HepG2 (cell line): ENCODE measurements at regions not wholly inside any gene's neighbourhood (a gene's known extent, or its start where the extent isn't known, plus 50 kb on each side); places are given as distances from the start of the nearest gene placed in this dataset.

Experiments
- AKNA ChIP-seq: sonication (generic); formaldehyde crosslinking; IDR thresholded peaks from 2 replicates; pipeline ENCODE4 v1.4.0; 2020; ENCODE audit warnings: missing genetic modification reagents, borderline replicate concordance
- CREB3 ChIP-seq: sonication (generic); formaldehyde crosslinking; IDR thresholded peaks from 2 replicates; pipeline ENCODE4 v1.5.0; 2020; ENCODE audit warnings: missing genetic modification reagents
- FOSL2 ChIP-seq: sonication (generic); formaldehyde crosslinking; IDR thresholded peaks from 2 replicates; pipeline ENCODE4 v1.4.0; 2020; ENCODE audit warnings: missing genetic modification reagents
- GABPB1 ChIP-seq: IDR thresholded peaks from 2 replicates; pipeline ENCODE4 v1.6.1; 2016; ENCODE audit warnings: mild to moderate bottlenecking, missing genetic modification reagents, moderate library complexity, missing compliant biosample characterization
- KDM1A ChIP-seq: IDR thresholded peaks from 2 replicates; pipeline ENCODE4 v1.6.1; 2016; ENCODE audit warnings: missing compliant biosample characterization
- NFYC ChIP-seq: IDR thresholded peaks from 2 replicates; pipeline ENCODE4 v1.6.1; 2016; ENCODE audit warnings: missing genetic modification reagents, missing compliant biosample characterization
- PCBP2 ChIP-seq: fragments of 200-400 bp; formaldehyde crosslinking; optimal IDR thresholded peaks from 2 replicates; pipeline ENCODE3; 2018; ENCODE audit warnings: low read length, low read depth; ENCODE audit not compliant: poor library complexity, severe bottlenecking
- PLRG1 ChIP-seq: fragments of 450-650 bp; conservative IDR thresholded peaks from 2 replicates; pipeline ENCODE4 v1.6.1; 2016
- PTBP1 ChIP-seq: fragments of 200-400 bp; formaldehyde crosslinking; IDR thresholded peaks from 2 replicates; pipeline ENCODE4 v1.6.1; 2018; ENCODE audit warnings: low read length, low read depth; ENCODE audit not compliant: poor library complexity, severe bottlenecking
- SOX6 ChIP-seq, 2 experiments: fragments of 450-650 bp in 1 of 2; sonication (generic) in 1 of 2; formaldehyde crosslinking in 1 of 2; IDR thresholded peaks; 2 replicates each; pipeline versions ENCODE4 v1.4.0 to v1.6.1; 2017 to 2020; ENCODE audit warnings: antibody characterized with exemption in 1 of 2, mild to moderate bottlenecking in 1 of 2, missing genetic modification reagents in 1 of 2
- TAF15 ChIP-seq: fragments of 200-400 bp; formaldehyde crosslinking; IDR thresholded peaks from one replicate; pipeline ENCODE4 v1.6.1; 2018; ENCODE audit warnings: mild to moderate bottlenecking, low read depth, low read length; ENCODE audit not compliant: poor library complexity, severe bottlenecking
- THAP11 ChIP-seq: IDR thresholded peaks from 2 replicates; pipeline ENCODE4 v1.6.1; 2016; ENCODE audit warnings: missing biosample characterization, missing genetic modification reagents
- ZBED4 ChIP-seq: sonication (generic); formaldehyde crosslinking; IDR thresholded peaks from 2 replicates; pipeline ENCODE4 v1.4.0; 2020; ENCODE audit warnings: missing genetic modification reagents, borderline replicate concordance
- ZFYVE20 ChIP-seq: sonication (generic); formaldehyde crosslinking; IDR thresholded peaks from 2 replicates; pipeline ENCODE4 v1.8.0; 2023; ENCODE audit warnings: low read depth, mild to moderate bottlenecking, moderate library complexity, missing genetic modification reagents, borderline replicate concordance
- ZMYM3 ChIP-seq: sonication (generic); formaldehyde crosslinking; IDR thresholded peaks from 2 replicates; pipeline ENCODE4 v1.5.1; 2020; ENCODE audit warnings: mild to moderate bottlenecking, missing genetic modification reagents
- ZNF264 ChIP-seq: sonication (generic); formaldehyde crosslinking; IDR thresholded peaks from 2 replicates; pipeline ENCODE4 v1.4.0; 2020; ENCODE audit warnings: missing genetic modification reagents
- ZNF362 ChIP-seq: sonication (generic); formaldehyde crosslinking; IDR thresholded peaks from 2 replicates; pipeline ENCODE4 v1.4.0; 2020; ENCODE audit warnings: missing genetic modification reagents, mild to moderate bottlenecking, borderline replicate concordance
- ZNF549 ChIP-seq: sonication (generic); formaldehyde crosslinking; IDR thresholded peaks from 2 replicates; pipeline ENCODE4 v1.5.0; 2020; ENCODE audit warnings: missing genetic modification reagents
- ZNF552 ChIP-seq: sonication (generic); formaldehyde crosslinking; IDR thresholded peaks from 2 replicates; pipeline ENCODE4 v1.9.0; 2022; ENCODE audit warnings: missing genetic modification reagents, mild to moderate bottlenecking, borderline replicate concordance
- ZNF614 ChIP-seq: IDR thresholded peaks from 2 replicates; pipeline ENCODE4 v1.6.1; 2018; ENCODE audit warnings: missing biosample characterization, missing genetic modification reagents, inconsistent platforms, borderline replicate concordance
- ZNF772 ChIP-seq: sonication (generic); formaldehyde crosslinking; IDR thresholded peaks from 2 replicates; pipeline ENCODE4 v1.5.0; 2020; ENCODE audit warnings: mild to moderate bottlenecking, missing genetic modification reagents

- TF ChIP-seq GABPB1 (CRISPR knock-in tag) (no peak), ZFYVE20 (CRISPR knock-in tag) (no peak), ZNF772 (no peak), NFYC (no peak), ZBED4 (no peak), ZMYM3 (CRISPR knock-in tag) (no peak), PLRG1 (no peak), AKNA (no peak), THAP11 (no peak), ZNF362 (CRISPR knock-in tag) (no peak), ZNF549 (CRISPR knock-in tag) (no peak), ZNF264 (CRISPR knock-in tag) (no peak), KDM1A (CRISPR knock-in tag) (no peak), CREB3 (CRISPR knock-in tag) (no peak), PTBP1 (no peak), FOSL2 (CRISPR knock-in tag) (peak; percentile 66), ZNF552 (CRISPR knock-in tag) (no peak), PCBP2 (no peak), SOX6 (IDR thresholded peaks at IDR 0.05) (no peak), SOX6 (CRISPR knock-in tag; IDR thresholded peaks at IDR 0.05) (peak; percentile 78), ZNF614 (CRISPR knock-in tag) (no peak), TAF15 (no peak)
Measured at GRCh38 chr12:93039930-93040329, 110.8 kb upstream of the EEA1 start (continued).
